CD4-positive, alpha-beta memory T cell (primary cell): ENCODE measurements at regions not wholly inside any gene's neighbourhood (a gene's known extent, or its start where the extent isn't known, plus 50 kb on each side); places are given as distances from the start of the nearest gene placed in this dataset.

Experiments
- CTCF ChIA-PET: fragments of 350-600 bp; sonication (Branson Sonifier 250); formaldehyde crosslinking; loops from one replicate; lab custom pipeline; 2021; ENCODE audit warnings: inconsistent platforms; ENCODE audit not compliant: partially characterized antibody; lab: Charles Lee
- POLR2A ChIA-PET: fragments of 350-600 bp; sonication (Branson Sonifier 250); formaldehyde crosslinking; loops from one replicate; lab custom pipeline; 2021; ENCODE audit not compliant: partially characterized antibody; lab: Charles Lee
- DNase-seq, 5 donors: peaks; one replicate each; pipeline versions ENCODE4 v3.0.0 to v3.0.0-alpha.2; 2020 to 2022; ENCODE audit warnings: mixed read lengths in 1 of 5
- H3K27ac ChIP-seq: one replicate; pipeline ENCODE4 v1.7.0; 2013; ENCODE audit warnings: low read depth, low read length
- H3K27me3 ChIP-seq: 2 replicates; pipeline ENCODE4 v1.7.0; 2013; ENCODE audit warnings: mild to moderate bottlenecking, low read length, moderate library complexity; ENCODE audit not compliant: insufficient read depth
- H3K36me3 ChIP-seq: 2 replicates; pipeline ENCODE4 v1.7.0; 2013; ENCODE audit warnings: mild to moderate bottlenecking, low read length, moderate library complexity; ENCODE audit not compliant: insufficient read depth
- H3K4me1 ChIP-seq: 2 replicates; pipeline ENCODE4 v1.7.0; 2013; ENCODE audit warnings: mild to moderate bottlenecking, low read length, moderate library complexity; ENCODE audit not compliant: insufficient read depth
- H3K4me3 ChIP-seq, 2 donors: one replicate each; pipeline ENCODE4 v1.7.0; 2013; ENCODE audit warnings: low read length in 2 of 2, mild to moderate bottlenecking in 1 of 2
- H3K9me3 ChIP-seq, 2 donors: one replicate each; pipeline ENCODE4 v1.7.0; 2013; ENCODE audit warnings: low read length in 2 of 2, control low read depth in 1 of 2; ENCODE audit not compliant: control insufficient read depth in 1 of 2
- H3K27ac Mint-ChIP-seq, 7 donors: one replicate each; pipeline ENCODE4 v1.8.0; 2020 to 2021; ENCODE audit warnings: mixed read lengths in 7 of 7, mild to moderate bottlenecking in 6 of 7, inconsistent platforms in 3 of 7, moderate library complexity in 3 of 7
- H3K27me3 Mint-ChIP-seq, 2 donors: one replicate each; pipeline ENCODE4 v1.8.0; 2020 to 2021; ENCODE audit warnings: mixed read lengths in 2 of 2
- H3K36me3 Mint-ChIP-seq, 2 donors: one replicate each; pipeline ENCODE4 v1.8.0; 2020 to 2021; ENCODE audit warnings: mixed read lengths in 2 of 2, inconsistent platforms in 1 of 2, mild to moderate bottlenecking in 1 of 2
- H3K4me1 Mint-ChIP-seq, 4 donors: one replicate each; pipeline ENCODE4 v1.8.0; 2020 to 2021; ENCODE audit warnings: mixed read lengths in 4 of 4, mild to moderate bottlenecking in 1 of 4
- H3K4me3 Mint-ChIP-seq, 8 donors: one replicate each; pipeline ENCODE4 v1.8.0; 2020 to 2021; ENCODE audit warnings: mixed read lengths in 8 of 8, mild to moderate bottlenecking in 7 of 8, moderate library complexity in 6 of 8, inconsistent platforms in 3 of 8
- H3K9me3 Mint-ChIP-seq, 8 donors: one replicate each; pipeline ENCODE4 v1.8.0; 2020 to 2021; ENCODE audit warnings: mixed read lengths in 8 of 8, mild to moderate bottlenecking in 5 of 8, inconsistent platforms in 3 of 8, moderate library complexity in 1 of 8
- intact Hi-C: fragments of 100-400 bp; cut with micrococcal nuclease; formaldehyde crosslinking; loops from one replicate; pipeline ENCODE4 v1.15.1; 2023

- Mint-ChIP-seq H3K4me3 (no peak overlapping the region), H3K9me3 (peaks cover 0 to 5% (median 0%) of the 10 kb centered on the region in 8 donors), H3K4me1 (no peaks in the 10 kb centered on the region), H3K36me3 (no peaks in the 10 kb centered on the region), H3K27ac (no peak overlapping the region), H3K27me3 (no peaks in the 10 kb centered on the region)
- Histone ChIP-seq H3K27ac (no peak overlapping the region), H3K9me3 (no peaks in the 10 kb centered on the region), H3K4me1 (no peaks in the 10 kb centered on the region), H3K4me3 (no peak overlapping the region), H3K27me3 (no peaks in the 10 kb centered on the region), H3K36me3 (no peaks in the 10 kb centered on the region)
- POLR2A ChIA-PET: no interaction called here
- intact Hi-C loops: no loop called here
- no peak for DNase-seq
- CTCF ChIA-PET: no interaction called here
Observed at GRCh38 chr9:18045326-18045725, 428.6 kb upstream of the ADAMTSL1 start.

DNA sequence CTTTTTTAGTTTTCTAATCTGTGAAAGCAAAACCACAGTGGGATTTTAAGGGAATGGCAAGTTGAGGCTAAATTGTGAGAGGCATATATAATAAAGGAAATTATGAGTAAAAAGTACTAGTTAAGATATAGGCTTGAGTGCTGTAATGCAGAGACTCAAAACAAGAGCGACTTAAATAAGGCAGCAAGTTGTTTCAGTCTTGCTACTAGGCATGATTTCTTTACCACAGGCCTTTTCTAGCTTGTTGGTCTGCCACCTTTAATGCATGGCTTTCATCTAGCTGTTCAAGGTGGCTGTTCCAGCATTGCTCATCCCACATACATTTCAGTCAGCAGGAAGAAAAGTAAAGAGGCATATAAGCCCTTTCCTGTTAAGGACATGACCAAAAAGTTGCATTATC is 427.9 kb upstream of the ADAMTSL1 start:
- no peaks in the 10 kb centered on the region for H3K27me3 Mint-ChIP-seq
- Histone ChIP-seq H3K9me3 (no peaks in the 10 kb centered on the region), H3K36me3 (no peaks in the 10 kb centered on the region), H3K4me3 (no peak overlapping the region), H3K27me3 (no peaks in the 10 kb centered on the region), H3K27ac (no peak overlapping the region), H3K4me1 (no peaks in the 10 kb centered on the region)
- H3K4me1 Mint-ChIP-seq: no peaks in the 10 kb centered on the region
- ChIA-PET CTCF (no interaction called here), POLR2A (no interaction called here)
- intact Hi-C loops: no loop called here
- no peaks in the 10 kb centered on the region for H3K36me3 Mint-ChIP-seq
- no peak for DNase-seq
- H3K4me3 Mint-ChIP-seq: no peak overlapping the region
- peaks cover 0 to 5% (median 0%) of the 10 kb centered on the region in 8 donors for H3K9me3 Mint-ChIP-seq
- no peak overlapping the region for H3K27ac Mint-ChIP-seq

DNA sequence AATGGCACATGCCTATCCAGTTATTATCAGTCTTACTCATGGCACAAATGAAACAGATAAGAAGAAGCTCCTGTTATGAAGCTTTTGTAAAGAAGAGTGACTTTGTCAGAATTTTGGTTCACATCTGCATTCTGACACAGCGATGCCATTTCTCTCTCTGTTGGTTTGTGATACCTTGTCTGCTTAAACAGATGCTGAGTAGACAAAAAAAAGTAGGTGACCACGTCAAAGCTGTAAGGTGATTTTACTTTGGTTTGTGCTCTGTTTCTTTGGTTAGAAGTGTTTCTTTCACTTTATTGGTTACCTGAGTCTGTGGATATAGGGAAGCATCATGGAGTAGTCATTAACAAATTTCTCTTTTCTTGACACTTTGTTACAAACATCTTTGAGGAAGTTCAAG is 422.3 kb upstream of the ADAMTSL1 start:
- DNase-seq: no peak
- H3K9me3 Mint-ChIP-seq: peaks cover 0 to 11% (median 2%) of the 10 kb centered on the region in 8 donors
- H3K36me3 Mint-ChIP-seq: no peaks in the 10 kb centered on the region
- Histone ChIP-seq H3K9me3 (no peaks in the 10 kb centered on the region), H3K36me3 (no peaks in the 10 kb centered on the region), H3K27ac (no peak overlapping the region), H3K27me3 (no peaks in the 10 kb centered on the region), H3K4me1 (no peaks in the 10 kb centered on the region), H3K4me3 (no peak overlapping the region)
- no peak overlapping the region for H3K4me3 Mint-ChIP-seq
- CTCF ChIA-PET: no interaction called here
- H3K27me3 Mint-ChIP-seq: no peaks in the 10 kb centered on the region
- H3K27ac Mint-ChIP-seq: no peak overlapping the region
- intact Hi-C loops: no loop called here
- POLR2A ChIA-PET: interaction anchor here (0.6 kb wide), 1 partner anchor 53 kb away, joined by 4 read pairs; no protein-coding TSS in a partner anchor
- no peaks in the 10 kb centered on the region for H3K4me1 Mint-ChIP-seq

GRCh38 chr9:18052060-18052459 is 421.9 kb upstream of the ADAMTSL1 start:
- POLR2A ChIA-PET: no interaction called here
- intact Hi-C loops: no loop called here
- Histone ChIP-seq H3K27ac (no peak overlapping the region), H3K27me3 (no peaks in the 10 kb centered on the region), H3K4me1 (no peaks in the 10 kb centered on the region), H3K9me3 (no peaks in the 10 kb centered on the region), H3K36me3 (no peaks in the 10 kb centered on the region), H3K4me3 (no peak overlapping the region)
- no peak overlapping the region for H3K4me3 Mint-ChIP-seq
- H3K4me1 Mint-ChIP-seq: no peaks in the 10 kb centered on the region
- no peaks in the 10 kb centered on the region for H3K27me3 Mint-ChIP-seq
- peaks cover 0 to 11% (median 2%) of the 10 kb centered on the region in 8 donors for H3K9me3 Mint-ChIP-seq
- no peak for DNase-seq
- CTCF ChIA-PET: no interaction called here
- no peaks in the 10 kb centered on the region for H3K36me3 Mint-ChIP-seq
- H3K27ac Mint-ChIP-seq: no peak overlapping the region

GRCh38 chr9:18056269-18056992 is 417.5 kb upstream of the ADAMTSL1 start:
- H3K27ac ChIP-seq: no peak overlapping the region
- intact Hi-C loops: no loop called here
- H3K27ac Mint-ChIP-seq: no peak overlapping the region
- H3K4me3 ChIP-seq: no peak overlapping the region
- DNase-seq: no peak
- H3K27me3 Mint-ChIP-seq: no peaks in the 10 kb centered on the region
- no peaks in the 10 kb centered on the region for H3K36me3 ChIP-seq
- CTCF ChIA-PET: no interaction called here
- peak overlapping the region in 1 of 8 donors; percentile 39 for H3K4me3 Mint-ChIP-seq
- H3K27me3 ChIP-seq: no peaks in the 10 kb centered on the region
- H3K4me1 Mint-ChIP-seq: no peaks in the 10 kb centered on the region
- peaks cover 0 to 7% (median 2%) of the 10 kb centered on the region in 8 donors for H3K9me3 Mint-ChIP-seq
- H3K4me1 ChIP-seq: no peaks in the 10 kb centered on the region
- H3K9me3 ChIP-seq: no peaks in the 10 kb centered on the region
- H3K36me3 Mint-ChIP-seq: no peaks in the 10 kb centered on the region
- POLR2A ChIA-PET: no interaction called here

GRCh38 chr9:18056993-18057369 is 417.0 kb upstream of the ADAMTSL1 start:
- Mint-ChIP-seq H3K27ac (no peak overlapping the region), H3K27me3 (no peaks in the 10 kb centered on the region), H3K36me3 (no peaks in the 10 kb centered on the region), H3K9me3 (peaks cover 0 to 3% (median 2%) of the 10 kb centered on the region in 8 donors), H3K4me3 (peak overlapping the region in 1 of 8 donors; percentile 39), H3K4me1 (no peaks in the 10 kb centered on the region)
- Histone ChIP-seq H3K9me3 (no peaks in the 10 kb centered on the region), H3K27ac (no peak overlapping the region), H3K27me3 (no peaks in the 10 kb centered on the region), H3K4me1 (no peaks in the 10 kb centered on the region), H3K36me3 (no peaks in the 10 kb centered on the region), H3K4me3 (no peak overlapping the region)
- ChIA-PET CTCF (no interaction called here), POLR2A (no interaction called here)
- intact Hi-C loops: no loop called here
- no peak for DNase-seq

- DNase-seq: no peak
- no peak overlapping the region for H3K4me3 ChIP-seq
- H3K27ac Mint-ChIP-seq: no peak overlapping the region
- H3K9me3 ChIP-seq: no peaks in the 10 kb centered on the region
- H3K36me3 Mint-ChIP-seq: no peaks in the 10 kb centered on the region
- no peak overlapping the region for H3K4me3 Mint-ChIP-seq
- H3K27me3 ChIP-seq: no peaks in the 10 kb centered on the region
- no peaks in the 10 kb centered on the region for H3K27me3 Mint-ChIP-seq
- H3K27ac ChIP-seq: no peak overlapping the region
- CTCF ChIA-PET: no interaction called here
- POLR2A ChIA-PET: no interaction called here
- no peaks in the 10 kb centered on the region for H3K36me3 ChIP-seq
- no peaks in the 10 kb centered on the region for H3K4me1 Mint-ChIP-seq
- H3K9me3 Mint-ChIP-seq: peaks cover 0 to 5% (median 2%) of the 10 kb centered on the region in 8 donors
- intact Hi-C loops: no loop called here
- no peaks in the 10 kb centered on the region for H3K4me1 ChIP-seq
Observed at GRCh38 chr9:18058564-18059442, 415.1 kb upstream of the ADAMTSL1 start.
